NCI-H526 (cell line): ENCODE measurements at regions not wholly inside any gene's neighbourhood (a gene's known extent, or its start where the extent isn't known, plus 50 kb on each side); places are given as distances from the start of the nearest gene placed in this dataset.

Experiments used
- DNase-seq, 2 experiments: peaks; one replicate each; lab custom pipeline; 2025; lab: John Stamatoyannopoulos, UW

DNA sequence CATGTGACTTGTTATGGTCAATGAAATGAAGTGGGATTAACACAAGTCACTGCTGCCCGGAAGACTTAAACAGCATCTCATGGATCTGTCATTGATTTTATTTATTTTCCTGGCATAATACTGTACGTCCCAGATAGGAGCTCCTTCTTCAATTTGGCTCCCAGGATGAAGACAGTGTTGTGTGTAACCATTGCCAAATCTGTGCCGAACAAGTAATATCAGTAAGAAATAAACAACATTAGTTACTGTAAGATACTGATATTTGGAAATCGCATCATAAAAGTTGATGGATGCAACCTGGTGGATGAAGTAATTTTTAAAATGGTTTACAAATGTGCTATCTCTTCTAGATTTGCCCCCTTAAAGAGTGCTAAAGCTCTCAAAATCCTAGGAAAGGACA, 419.0 kb upstream of the MMADHC start:
- DNase-seq = no peak

DNA sequence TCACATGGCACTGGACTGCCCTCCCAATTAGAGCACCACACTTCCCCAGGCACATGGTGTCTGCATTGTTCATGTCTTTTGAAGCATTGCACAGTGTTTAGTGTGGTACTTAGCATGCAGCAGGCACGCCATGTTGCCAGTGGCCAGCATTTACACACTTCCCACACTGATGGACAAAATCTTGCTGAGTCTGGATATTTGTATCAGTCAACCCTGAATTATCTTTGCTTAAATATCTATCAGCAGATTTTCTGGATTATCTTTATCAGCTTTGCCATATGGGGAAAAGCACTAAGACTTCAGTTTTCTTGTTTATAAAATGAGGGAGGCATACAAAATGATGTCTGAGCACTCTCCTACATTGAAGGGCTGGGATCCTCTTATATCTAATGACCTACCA, 416.0 kb upstream of the MMADHC start:
- DNase-seq = no peak

DNA sequence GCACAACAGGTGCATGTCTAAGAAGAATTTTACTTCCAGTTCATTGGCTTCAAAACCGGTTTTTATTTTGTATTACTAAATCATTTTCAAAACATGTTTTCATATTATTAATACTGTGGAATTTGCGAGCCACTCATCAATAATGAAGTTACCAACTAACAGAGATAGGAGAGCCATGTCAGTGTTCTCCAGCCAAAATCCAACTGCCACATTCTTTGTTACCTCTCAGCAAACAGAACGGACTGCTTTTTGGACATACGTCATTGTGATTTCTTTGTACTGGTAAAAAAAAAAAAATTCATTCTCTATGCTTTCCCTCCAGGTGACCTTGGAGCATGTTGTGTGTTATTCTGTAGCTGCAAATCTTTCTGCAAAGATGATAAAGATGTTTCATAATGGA, 414.2 kb upstream of the MMADHC start:
- DNase-seq = no peak

DNA sequence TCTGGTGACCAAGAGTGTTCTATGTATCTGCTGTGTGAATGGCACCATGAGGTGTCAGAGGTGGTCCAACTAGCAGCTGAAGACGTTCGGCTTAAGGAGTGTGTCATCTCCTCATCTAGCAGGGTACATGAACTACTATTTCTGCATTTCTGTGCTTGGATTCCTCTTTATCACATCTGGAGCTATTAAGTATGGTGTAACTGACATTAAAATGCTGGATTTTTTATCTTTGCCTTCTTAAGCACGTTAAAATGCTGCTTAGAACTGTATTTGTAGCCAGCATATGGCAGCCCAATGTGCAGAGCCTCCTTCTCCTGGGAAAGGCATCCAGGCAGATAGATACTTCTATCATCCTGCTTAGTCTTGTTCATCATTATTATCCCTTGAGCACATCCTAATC, 409.3 kb upstream of the MMADHC start:
- no peak for DNase-seq

DNA sequence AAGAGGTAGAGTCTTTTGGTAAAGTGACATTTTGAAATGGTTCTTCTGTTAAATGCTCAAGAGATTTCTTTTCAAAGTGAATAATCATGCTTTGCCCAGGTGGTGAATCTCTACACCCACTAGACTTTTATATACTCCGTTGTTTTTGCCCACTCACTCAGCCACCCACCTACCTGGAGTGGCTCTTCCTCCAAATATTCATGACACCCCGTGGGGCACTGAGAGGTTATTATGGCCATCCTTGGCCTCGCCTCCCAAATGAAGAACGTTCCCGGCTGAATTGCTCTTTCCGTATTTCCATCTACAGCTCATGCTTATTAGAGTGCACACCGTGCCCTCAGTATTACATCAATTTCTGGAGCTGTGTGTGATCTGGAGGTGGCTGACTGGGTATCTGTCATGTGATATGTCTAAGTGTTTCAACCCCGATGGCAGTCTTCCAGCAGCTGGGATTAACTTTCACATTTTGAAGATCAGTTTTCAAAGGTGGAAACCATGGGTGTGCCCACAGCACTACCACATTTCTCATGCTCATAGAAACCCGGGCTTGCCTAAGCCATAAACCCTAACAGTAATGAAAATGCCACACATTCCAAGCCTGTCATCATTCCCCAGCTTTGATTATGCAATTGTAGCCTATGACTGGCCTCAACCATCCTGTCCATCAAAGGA, 406.6 kb upstream of the MMADHC start:
- no peak for DNase-seq

DNA sequence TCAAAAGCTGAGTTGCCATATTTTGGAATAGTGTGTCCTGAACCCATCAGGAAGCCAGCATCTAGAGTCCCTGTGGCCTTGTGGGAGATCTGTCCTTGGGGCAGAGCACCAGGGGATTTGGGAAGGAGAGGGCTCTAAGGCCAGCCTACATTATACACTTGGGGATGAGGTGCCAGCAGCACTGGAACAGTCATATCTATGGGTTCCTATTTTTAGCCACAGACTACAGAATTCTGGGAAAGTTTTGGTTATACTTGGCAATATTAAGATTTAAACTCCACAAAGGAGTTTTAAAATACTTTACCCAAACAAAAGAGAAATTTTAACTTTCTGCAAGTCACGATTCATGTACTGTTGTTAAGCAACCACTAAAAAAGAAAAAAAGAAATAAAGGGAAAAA, 405.7 kb upstream of the MMADHC start:
- no peak for DNase-seq

DNA sequence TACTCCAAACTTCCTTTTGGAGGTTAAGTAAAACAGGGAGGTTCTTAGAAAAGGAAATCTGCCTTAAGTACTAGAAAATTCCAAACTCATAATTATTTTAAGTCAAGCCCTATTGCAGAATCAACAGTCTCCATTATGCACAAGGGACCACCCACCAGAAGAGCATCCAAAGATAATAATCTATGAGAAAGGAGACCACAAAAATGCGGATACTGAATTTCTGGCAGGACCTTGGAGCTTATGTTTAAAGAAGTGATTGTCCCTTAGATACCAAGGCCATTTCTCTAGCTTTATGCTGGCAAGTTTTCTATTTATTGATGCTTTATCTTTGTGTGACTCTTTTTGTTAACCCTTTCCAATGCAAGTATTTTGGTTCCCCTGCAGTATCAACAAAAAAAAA, 404.0 kb upstream of the MMADHC start:
- no peak for DNase-seq

DNA sequence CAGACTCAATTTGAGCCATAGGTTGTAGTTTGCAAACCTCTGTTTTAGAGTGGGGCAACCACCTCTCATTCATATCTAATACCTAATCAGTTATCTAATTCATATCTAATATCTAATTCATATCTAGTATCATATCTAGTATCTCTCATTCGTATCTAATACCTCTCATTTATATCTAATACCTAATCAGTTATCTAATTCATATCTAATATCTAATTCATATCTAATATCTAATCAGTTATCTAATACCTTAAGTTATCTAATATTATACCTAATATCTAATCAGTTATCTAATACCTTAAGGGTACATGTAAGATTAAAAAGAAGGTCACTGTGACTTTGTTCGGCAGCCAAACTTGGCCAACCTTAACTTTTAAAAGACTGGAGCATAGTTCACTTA, 403.4 kb upstream of the MMADHC start:
- DNase-seq = no peak

DNA sequence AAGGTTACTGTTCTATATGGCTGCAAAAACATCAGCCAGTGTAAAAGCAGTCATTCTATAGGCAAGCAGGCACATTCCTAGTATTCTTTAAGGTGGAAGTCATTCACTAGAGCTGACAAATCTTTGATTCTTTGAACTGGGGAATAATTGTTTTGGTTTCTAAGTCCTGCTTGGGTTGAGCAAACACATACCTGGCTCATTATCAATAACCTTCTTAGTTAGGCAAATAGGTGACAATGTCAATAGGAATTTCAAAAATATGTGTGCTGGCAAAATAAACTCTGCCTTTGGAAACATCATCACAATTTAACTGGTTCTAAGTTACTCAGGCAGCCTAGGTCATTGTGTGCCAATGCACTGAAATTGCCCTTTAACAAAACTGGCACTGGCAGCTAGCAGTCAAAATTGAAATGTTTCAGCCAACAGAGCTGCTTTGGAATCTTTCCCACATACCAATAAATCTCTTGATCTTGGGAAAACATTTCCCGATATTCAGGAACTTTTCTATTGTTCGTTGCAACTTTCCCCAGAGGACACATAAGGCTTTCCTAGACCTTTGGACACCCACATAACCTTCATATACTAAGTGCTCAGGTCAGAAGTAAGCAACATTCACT, 402.0 kb upstream of the MMADHC start:
- no peak for DNase-seq

DNA sequence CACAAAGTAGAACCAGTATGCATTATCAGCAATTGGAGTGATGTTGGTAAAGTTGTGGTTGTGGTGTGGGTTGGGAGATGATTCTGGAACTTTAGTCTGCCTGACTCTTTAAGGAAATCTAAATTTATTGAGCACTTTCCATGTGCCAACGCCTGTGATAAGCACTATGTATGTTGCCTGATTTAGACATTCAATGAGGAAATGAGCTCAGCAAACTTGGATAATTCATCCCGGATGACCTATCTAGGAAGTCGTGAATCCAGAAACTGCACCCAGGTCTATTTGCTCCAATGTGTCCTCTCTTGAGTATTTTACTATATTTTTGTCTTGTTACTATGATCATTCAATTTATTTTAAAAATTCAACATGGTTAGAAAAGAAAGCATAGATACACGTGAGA, 400.8 kb upstream of the MMADHC start:
- no peak for DNase-seq

DNA sequence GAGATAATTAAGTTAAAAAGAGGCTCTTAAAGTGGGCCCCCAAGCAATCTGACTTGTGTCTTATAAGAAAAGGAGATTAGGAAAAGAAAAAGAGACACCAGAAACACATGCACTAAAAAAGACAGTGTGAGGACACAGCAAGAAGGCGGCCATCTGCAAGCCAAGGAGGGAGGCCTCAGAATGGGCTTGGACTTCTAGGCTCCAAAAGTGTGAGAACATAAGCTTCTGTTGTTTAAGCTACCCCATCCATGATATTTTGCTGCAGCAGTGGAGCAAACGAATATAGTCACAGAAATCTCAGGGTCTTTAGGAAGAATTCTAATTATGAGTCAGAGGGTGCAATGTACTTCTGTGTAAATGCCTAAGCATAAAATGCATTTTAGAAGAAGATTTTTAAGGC, 399.3 kb upstream of the MMADHC start:
- no peak for DNase-seq

DNA sequence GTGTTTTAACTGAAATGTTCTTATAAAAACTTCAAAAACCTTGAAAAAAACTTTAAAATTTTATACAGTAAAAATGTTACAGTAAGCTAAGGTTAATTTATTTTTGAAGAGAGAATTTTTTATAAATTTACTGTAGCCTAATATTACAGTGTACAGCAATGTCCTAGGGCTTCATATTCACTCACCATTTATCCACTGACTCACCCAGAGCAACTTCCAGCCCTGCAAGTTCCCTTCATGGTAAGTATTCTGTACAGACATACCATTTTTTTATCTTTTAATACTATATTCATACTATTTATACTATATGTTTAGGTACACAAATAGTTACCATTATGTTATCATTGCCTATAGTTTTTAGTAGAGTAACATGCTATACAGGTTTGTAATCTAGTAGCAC, 396.7 kb upstream of the MMADHC start:
- no peak for DNase-seq

DNA sequence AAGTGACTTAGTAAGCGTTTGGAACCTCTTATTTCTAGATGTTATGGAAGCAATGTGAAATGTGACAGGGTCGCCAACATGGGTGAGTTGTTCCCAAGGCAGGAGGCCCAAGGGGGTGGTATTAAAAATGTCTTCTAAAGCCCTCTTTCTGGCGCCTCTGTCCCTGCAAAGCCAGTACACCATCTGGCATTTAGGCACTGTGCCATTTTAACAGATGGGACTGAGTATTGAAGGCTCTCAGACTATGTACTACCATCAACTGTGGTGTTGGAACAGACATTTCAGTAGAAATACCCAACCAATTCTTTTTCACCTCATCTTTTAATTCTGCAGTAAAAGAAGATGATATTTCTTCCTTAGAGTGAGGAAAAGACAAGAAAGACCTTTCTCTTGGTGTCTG, 384.5 kb upstream of the MMADHC start:
- no peak for DNase-seq

DNA sequence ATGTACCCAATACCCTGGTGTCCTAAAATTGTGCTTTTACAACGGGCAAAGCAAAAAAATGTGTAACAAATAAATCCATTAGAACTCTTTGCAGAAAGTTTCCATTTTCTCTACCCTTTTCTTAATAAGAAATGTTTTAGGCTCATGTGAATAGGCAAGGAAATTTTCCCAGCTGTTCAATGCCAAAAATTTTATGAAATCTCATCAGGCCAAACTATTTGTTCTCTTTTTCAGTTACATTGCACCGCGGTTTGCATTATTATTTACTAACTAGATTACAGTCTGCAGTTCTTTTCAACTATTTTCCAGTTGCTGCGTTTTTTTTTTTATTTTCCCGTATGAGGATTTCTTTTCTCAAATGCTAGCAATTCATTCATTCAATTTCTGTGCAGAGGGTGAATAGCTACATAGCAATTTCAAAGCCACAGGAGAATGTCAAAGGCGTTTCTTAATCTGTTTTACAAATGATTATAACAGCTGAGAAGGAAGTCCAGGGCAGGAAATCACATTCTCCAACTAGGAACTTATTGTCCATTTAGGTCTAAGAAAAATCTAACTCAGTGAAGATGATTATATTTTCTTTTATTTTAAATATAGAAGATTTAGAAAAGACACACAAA, 367.5 kb upstream of the MMADHC start:
- DNase-seq = no peak

DNA sequence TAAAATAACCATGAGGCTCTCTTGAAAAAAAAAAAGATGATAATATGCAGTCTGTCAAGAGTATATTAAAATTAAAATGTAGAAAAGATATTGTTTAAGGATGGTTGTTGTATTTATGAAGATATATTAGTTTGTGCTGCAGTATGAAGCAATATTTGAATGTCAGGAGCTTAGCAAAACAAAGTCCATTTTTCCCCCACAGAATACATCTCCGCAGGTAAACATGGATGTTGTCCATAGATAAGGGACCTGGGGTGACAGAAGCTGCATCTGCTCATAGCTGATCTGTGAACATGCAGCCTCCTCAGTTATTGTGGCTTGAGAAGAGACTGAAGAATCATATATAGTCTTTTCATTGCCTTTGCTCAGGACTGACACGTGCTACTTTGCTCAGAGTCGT, 366.1 kb upstream of the MMADHC start:
- DNase-seq = no peak

DNA sequence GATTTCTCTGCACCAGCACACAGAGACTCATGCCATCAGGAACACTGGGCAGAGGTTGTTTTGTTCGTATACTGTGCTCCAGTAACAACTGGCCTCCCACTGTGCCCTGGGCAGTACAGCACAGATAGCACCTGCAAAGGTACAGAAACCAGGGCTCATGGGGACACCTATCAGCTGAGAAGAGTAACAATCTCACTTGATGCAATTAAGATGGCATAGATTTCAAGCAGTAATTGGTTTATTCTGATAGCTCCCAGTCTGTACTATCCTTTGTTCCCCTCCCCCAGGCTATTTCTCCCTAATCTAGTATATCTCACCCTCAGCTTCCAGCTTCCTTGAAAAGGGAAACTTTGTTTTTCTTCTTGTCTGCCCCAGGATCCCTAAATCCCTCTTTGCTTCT, 343.9 kb upstream of the MMADHC start:
- DNase-seq = no peak

DNA sequence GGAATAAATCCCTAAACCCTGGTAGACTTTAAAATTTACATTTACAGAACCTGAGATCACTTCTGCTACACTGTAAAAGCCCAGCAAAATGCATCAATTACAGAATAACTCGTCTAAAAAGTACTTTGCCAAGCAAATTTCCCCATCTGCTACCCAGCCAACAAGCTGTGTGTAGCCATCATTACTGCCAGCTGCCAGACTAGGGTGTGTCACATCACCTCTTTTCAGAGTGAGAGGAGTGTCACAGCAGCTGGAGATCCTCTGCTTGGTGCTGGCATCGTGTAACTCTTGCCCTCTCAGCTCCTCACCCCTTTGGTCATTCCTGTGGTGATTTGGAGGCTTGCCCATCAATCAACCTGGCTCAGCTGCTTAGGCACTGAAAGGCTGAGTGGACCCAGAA, 340.4 kb upstream of the MMADHC start:
- DNase-seq = no peak

DNA sequence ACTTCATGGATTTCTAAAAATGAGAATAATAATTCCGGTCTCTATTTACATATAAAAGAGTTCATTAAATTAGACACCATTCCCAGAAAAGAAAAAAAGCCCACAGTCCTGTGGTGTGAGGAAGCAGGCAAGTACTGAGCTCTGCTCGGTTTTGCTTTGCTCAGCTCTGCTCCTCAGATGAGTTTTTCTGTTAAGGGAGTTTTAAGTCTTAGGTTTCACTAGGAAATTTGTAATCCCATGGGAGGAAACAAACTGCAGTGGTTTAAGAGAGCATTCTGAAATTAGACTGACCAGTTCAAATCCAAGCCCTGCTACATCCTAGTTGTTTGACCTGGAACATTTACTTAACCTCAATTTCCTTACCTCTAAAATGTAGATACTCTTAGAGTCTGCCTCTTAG, 338.6 kb upstream of the MMADHC start:
- no peak for DNase-seq

DNA sequence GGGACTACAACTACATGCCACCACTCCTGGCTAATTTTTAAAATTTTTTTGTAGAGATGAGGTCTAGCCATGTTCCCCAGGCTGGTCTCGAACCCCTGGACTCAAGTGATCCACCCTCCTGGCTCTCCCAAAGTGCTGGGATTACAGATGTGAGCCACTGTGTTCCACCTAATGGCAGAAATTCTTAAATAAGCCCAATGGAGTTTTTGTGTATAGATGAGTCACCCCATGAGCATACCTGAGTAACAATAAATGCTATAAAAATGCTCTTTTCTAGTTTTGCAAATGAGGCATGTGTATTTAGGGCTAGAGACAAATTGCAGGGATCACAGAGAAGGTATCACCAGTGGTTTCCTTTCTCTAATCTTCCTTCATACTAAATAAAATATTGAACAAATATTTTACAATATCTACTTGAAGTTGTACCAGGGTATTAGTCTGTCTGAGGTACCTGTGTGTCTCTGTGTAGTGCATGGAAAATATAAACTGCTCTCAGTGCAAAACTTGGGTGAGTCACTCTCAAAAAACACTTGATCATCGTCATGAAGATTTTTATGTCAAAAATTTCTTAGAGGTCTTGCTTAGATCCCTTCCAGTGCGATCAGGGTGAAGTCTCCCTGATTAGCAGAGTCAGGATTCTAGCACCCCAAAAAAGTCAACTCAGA, 337.1 kb upstream of the MMADHC start:
- no peak for DNase-seq

DNA sequence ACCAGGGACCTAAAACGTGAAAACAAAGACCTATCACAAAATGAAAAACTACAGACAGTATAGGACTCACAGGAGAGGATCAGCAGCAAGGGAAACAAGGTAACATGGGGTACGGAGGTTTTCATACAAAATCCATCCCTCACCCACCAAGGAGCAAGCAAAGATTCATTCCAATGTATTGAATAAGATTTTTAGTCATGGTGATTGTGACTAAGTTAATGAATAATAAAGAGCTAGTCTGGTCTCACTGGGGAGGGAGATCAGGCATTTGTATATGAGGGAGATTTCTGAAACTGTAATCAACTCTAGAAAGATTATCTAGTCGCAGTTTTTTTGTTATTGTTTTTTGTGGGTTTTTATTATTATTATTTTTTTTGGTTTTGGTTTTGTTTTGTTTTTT, 336.5 kb upstream of the MMADHC start:
- DNase-seq = no peak

DNA sequence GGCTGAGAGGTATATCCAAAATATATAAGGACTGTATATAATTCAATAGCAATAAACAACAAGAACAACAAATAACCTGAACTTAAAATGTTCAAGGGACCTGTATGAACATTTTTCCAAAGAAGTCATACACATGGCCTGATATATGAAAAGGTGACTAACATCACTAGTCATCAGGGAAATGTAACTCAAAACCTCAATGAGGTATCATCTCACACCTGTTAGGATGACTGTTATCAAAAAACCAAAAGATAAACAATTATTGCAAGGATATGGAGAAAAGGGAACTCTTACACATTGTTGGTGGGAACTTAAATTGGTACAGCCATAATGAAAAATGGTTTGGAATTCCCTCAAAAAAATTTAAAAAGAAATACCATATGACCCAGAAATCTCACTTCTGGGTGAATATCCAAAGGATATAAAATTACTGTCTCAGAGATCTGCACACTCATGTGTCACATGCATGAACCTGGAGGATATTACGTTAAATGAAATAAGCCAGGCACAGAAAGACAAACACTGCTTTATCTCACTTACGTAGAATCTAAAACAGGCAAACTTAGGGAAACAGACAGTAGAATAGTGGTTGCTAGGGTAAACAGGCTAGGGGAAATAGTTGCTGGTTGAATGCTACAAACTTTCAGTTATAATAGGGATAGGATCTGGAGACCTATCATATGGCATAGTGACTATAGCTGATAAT, 334.5 kb upstream of the MMADHC start:
- DNase-seq = no peak

DNA sequence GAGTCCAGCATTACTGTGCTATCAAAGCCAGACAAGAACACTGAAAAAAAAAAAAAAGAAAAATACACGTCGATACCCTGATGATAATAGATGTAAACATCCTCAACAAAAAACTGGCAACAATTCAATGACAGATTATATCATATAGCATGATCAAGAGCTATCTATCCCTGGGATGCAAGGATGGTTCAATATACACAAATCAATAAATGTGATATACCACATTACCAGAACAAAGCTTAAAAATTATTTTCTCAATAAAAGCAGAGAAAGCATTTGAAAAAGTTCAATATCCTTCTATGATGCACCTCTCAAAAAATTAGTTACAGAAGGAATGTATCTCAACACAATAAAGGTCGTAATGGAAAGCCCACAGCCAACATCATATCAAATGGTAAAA, 332.8 kb upstream of the MMADHC start:
- DNase-seq = no peak

DNA sequence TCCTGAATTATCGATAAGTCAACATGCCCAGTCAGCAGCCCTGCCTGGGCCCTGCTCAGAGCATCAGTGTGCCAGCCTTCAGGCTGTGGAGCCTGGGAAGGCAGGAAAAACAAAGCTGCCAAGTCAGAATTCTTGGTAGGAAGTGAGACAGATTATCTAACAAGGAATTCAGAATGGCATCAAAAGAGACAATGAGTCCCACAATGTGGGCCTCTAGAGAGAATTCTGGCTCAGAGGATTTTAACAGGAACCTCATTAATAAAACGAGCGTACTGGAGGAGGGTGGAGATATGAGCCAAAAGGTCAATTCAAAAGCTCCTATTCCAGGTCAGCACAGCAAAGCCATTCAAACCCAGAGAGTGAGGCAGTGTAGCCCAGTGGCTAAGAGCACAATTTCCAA, 327.6 kb upstream of the MMADHC start:
- no peak for DNase-seq
